Loucy (cell line): ENCODE measurements at regions not wholly inside any gene's neighbourhood (a gene's known extent, or its start where the extent isn't known, plus 50 kb on each side); places are given as distances from the start of the nearest gene placed in this dataset.

Experiments used
- EZH2phosphoT487 ChIP-seq: fragments of 200-600 bp; IDR thresholded peaks from 2 replicates; pipeline ENCODE4 v1.6.1; 2018; ENCODE audit warnings: antibody characterized with exemption, mild to moderate bottlenecking, moderate library complexity, borderline replicate concordance
- TF ChIP-seq, protein P1 (sequence below): fragments of 200-600 bp; sonication (generic); conservative IDR thresholded peaks from 2 replicates; pipeline ENCODE4 v1.5.1; 2014; ENCODE audit warnings: mild to moderate bottlenecking, antibody characterized with exemption, low read length

- TF ChIP-seq, protein P1, sequence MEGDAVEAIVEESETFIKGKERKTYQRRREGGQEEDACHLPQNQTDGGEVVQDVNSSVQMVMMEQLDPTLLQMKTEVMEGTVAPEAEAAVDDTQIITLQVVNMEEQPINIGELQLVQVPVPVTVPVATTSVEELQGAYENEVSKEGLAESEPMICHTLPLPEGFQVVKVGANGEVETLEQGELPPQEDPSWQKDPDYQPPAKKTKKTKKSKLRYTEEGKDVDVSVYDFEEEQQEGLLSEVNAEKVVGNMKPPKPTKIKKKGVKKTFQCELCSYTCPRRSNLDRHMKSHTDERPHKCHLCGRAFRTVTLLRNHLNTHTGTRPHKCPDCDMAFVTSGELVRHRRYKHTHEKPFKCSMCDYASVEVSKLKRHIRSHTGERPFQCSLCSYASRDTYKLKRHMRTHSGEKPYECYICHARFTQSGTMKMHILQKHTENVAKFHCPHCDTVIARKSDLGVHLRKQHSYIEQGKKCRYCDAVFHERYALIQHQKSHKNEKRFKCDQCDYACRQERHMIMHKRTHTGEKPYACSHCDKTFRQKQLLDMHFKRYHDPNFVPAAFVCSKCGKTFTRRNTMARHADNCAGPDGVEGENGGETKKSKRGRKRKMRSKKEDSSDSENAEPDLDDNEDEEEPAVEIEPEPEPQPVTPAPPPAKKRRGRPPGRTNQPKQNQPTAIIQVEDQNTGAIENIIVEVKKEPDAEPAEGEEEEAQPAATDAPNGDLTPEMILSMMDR = no peak
- no peak for TF ChIP-seq EZH2phosphoT487
Observed at GRCh38 chr1:83641206-83641658, 357.7 kb downstream of the TTLL7 start.
